ENCODE measurements at regions not wholly inside any gene's neighbourhood (a gene's known extent, or its start where the extent isn't known, plus 50 kb on each side); places are given as distances from the start of the nearest gene placed in this dataset.

- intact Hi-C loops (cut with DNase I): no loop called here
- TF ChIP-seq, protein P1, sequence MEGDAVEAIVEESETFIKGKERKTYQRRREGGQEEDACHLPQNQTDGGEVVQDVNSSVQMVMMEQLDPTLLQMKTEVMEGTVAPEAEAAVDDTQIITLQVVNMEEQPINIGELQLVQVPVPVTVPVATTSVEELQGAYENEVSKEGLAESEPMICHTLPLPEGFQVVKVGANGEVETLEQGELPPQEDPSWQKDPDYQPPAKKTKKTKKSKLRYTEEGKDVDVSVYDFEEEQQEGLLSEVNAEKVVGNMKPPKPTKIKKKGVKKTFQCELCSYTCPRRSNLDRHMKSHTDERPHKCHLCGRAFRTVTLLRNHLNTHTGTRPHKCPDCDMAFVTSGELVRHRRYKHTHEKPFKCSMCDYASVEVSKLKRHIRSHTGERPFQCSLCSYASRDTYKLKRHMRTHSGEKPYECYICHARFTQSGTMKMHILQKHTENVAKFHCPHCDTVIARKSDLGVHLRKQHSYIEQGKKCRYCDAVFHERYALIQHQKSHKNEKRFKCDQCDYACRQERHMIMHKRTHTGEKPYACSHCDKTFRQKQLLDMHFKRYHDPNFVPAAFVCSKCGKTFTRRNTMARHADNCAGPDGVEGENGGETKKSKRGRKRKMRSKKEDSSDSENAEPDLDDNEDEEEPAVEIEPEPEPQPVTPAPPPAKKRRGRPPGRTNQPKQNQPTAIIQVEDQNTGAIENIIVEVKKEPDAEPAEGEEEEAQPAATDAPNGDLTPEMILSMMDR (IDR thresholded peaks at IDR 0.05): no peak
- Histone ChIP-seq H3K36me3 (no peaks in the 10 kb centered on the region), H3K4me1 (no peaks in the 10 kb centered on the region), H3K27ac (no peak overlapping the region), H3K4me3 (no peak overlapping the region), H3K9me3 (no peaks in the 10 kb centered on the region), H3K27me3 (no peaks in the 10 kb centered on the region)
- ATAC-seq: no peak
- DNase-seq: no peak
These were observed 648.1 kb downstream of the ANKRD7 start for GRCh38 chr7:118872568-118872967.

DNA sequence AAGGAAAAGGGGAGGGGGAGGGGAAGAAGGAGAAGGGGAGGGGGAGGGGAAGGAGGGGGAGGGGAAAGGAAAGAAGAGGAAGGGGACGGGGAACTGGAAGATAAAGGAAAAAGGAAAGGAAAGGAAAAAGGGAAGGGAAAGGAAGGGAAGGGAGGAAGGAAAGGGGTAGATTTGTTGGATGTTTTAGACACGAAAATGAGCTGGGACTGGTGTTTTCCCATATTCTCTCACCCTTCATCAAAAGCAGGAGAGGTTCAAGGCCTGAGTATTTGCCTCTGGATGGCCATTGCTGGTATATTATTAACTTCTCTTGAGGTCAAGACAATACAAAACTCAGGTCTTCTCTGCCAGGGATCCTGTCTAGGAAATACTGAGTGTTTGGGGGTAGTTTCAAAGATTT is 652.7 kb downstream of the ANKRD7 start:
- Histone ChIP-seq H3K36me3 (no peaks in the 10 kb centered on the region), H3K4me1 (no peaks in the 10 kb centered on the region), H3K27ac (no peak overlapping the region), H3K4me3 (no peak overlapping the region), H3K27me3 (no peaks in the 10 kb centered on the region), H3K9me3 (no peaks in the 10 kb centered on the region)
- DNase-seq (no peak), ATAC-seq (no peak)
- intact Hi-C loops (cut with DNase I): no loop called here
- TF ChIP-seq, protein P1 (IDR thresholded peaks at IDR 0.05): no peak

GRCh38 chr7:118878336-118878735 is 653.8 kb downstream of the ANKRD7 start:
- H3K36me3 ChIP-seq: no peaks in the 10 kb centered on the region
- no peak overlapping the region for H3K27ac ChIP-seq
- intact Hi-C loops (cut with DNase I): no loop called here
- no peaks in the 10 kb centered on the region for H3K9me3 ChIP-seq
- TF ChIP-seq, protein P1 (IDR thresholded peaks at IDR 0.05): no peak
- no peaks in the 10 kb centered on the region for H3K4me1 ChIP-seq
- H3K27me3 ChIP-seq: no peaks in the 10 kb centered on the region
- no peak overlapping the region for H3K4me3 ChIP-seq
- DNase-seq (no peak), ATAC-seq (no peak)

DNA sequence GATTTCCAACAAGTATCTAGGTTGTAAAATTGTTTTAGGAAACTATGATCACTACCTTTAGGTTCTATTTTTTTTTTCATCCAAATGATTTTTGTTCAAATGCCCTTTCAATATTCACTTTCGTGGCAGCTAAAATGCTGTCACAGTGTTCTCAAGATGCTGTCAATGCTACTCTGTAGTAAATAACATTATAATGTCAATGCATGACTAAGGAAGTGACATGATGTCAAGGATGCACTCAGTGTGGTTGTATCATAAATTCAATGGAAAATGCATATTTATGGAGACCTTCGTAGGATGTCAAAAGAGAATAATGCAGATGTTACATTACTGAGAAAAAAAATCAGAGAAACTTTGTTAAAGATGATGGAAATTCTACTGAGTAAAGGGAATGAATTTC is 673.8 kb downstream of the ANKRD7 start:
- no peak for ATAC-seq

GRCh38 chr7:118902600-118902999 is 678.1 kb downstream of the ANKRD7 start:
- ATAC-seq (no peak), DNase-seq (no peak)
- no peak overlapping the region for H3K4me3 ChIP-seq
- no peaks in the 10 kb centered on the region for H3K4me1 ChIP-seq
- no peaks in the 10 kb centered on the region for H3K27me3 ChIP-seq
- no peak overlapping the region for H3K27ac ChIP-seq
- intact Hi-C loops (cut with DNase I): no loop called here
- H3K9me3 ChIP-seq: no peaks in the 10 kb centered on the region
- TF ChIP-seq, protein P1 (IDR thresholded peaks at IDR 0.05): no peak
- H3K36me3 ChIP-seq: no peaks in the 10 kb centered on the region

More for the DNA sequence above, 673.8 kb downstream of the ANKRD7 start:
- no peaks in the 10 kb centered on the region for H3K27me3 ChIP-seq
- no peak overlapping the region for H3K27ac ChIP-seq
- intact Hi-C loops (cut with DNase I): no loop called here
- DNase-seq: no peak
- H3K36me3 ChIP-seq: no peaks in the 10 kb centered on the region
- TF ChIP-seq, protein P1 (IDR thresholded peaks at IDR 0.05): no peak
- no peaks in the 10 kb centered on the region for H3K4me1 ChIP-seq
- no peak overlapping the region for H3K4me3 ChIP-seq
- no peaks in the 10 kb centered on the region for H3K9me3 ChIP-seq
